ENCODE measurements at regions not wholly inside any gene's neighbourhood (a gene's known extent, or its start where the extent isn't known, plus 50 kb on each side); places are given as distances from the start of the nearest gene placed in this dataset.

DNA sequence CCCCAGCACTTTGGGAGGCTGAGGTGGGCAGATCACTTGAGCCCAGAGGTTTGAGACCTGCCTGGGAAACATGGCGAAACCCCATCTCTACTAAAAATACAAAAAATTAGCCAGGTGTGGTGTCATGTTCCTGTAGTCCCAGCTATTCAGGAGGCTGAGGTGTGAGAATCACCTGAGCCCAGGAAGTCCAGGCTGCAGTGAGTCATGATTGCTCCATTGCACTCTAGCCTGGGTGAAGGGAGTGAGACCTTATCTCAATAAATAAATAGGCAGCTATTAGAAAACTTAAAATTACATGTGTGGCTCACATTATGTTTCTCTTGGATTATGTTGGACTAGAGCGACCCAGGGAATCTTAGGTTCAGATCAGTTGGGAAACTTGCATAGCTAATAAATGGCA, 69.7 kb downstream of the RPLP1 start:
- TF ChIP-seq, protein P1, sequence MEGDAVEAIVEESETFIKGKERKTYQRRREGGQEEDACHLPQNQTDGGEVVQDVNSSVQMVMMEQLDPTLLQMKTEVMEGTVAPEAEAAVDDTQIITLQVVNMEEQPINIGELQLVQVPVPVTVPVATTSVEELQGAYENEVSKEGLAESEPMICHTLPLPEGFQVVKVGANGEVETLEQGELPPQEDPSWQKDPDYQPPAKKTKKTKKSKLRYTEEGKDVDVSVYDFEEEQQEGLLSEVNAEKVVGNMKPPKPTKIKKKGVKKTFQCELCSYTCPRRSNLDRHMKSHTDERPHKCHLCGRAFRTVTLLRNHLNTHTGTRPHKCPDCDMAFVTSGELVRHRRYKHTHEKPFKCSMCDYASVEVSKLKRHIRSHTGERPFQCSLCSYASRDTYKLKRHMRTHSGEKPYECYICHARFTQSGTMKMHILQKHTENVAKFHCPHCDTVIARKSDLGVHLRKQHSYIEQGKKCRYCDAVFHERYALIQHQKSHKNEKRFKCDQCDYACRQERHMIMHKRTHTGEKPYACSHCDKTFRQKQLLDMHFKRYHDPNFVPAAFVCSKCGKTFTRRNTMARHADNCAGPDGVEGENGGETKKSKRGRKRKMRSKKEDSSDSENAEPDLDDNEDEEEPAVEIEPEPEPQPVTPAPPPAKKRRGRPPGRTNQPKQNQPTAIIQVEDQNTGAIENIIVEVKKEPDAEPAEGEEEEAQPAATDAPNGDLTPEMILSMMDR (IDR thresholded peaks at IDR 0.05; ENCODE audit: control insufficient read depth, extremely low read depth, insufficient read depth), result no peak
- no peak for DNase-seq (ENCODE audit: low read depth)
- no peak overlapping the region for H3K4me3 ChIP-seq (ENCODE audit: low read depth, low read length)

DNA sequence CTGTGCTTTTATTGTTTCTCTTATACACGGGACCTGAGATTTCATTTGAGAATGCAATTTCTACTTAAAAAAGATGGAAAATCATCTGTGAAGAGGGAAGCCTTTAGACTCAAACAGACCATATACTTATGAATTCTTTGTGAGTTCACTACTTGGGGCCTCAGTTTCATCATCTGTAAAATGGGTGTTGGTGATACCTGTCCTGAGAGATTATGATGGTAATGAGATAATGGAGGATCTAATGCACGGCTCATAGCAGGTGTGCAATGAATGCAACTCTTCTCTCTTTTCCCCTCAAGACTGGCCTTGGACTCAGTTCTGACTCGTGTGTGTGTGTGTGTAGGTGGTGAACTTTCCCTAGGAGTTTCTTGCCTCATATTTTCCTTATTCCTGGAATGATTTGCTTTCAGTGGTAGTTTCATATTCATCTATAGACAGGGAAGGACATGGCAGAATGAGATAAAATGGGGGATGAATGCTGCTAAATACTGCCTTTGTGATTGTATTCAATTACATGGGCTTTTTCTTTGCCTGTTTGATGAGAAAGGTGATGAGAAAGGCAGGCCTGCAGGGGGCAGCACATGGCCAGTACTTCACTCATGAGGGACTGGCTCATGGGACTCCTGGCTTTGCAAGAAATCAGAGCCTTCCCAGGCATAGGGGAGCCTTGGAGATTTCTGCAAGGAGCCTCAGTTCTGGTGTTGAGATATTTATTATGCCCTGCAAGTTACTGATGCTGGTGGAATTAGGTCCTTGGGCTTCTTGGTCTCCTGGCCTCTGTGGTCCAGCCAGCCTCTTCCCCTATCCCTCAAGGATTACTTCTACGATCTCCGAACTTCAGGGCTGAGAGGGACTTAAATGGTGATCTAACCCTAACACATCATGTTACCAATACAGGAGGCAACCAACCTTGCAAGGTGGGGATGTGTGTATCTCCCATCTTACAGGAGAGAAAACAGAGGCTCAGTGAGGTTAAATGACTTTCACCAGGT, 70.7 kb downstream of the RPLP1 start:
- H3K4me3 ChIP-seq (ENCODE audit: low read depth, low read length), result no peak overlapping the region
- TF ChIP-seq, protein P1 (IDR thresholded peaks at IDR 0.05; ENCODE audit: control insufficient read depth, extremely low read depth, insufficient read depth), result peak; percentile 71
- DNase-seq (ENCODE audit: low read depth), result peak; percentile 41

DNA sequence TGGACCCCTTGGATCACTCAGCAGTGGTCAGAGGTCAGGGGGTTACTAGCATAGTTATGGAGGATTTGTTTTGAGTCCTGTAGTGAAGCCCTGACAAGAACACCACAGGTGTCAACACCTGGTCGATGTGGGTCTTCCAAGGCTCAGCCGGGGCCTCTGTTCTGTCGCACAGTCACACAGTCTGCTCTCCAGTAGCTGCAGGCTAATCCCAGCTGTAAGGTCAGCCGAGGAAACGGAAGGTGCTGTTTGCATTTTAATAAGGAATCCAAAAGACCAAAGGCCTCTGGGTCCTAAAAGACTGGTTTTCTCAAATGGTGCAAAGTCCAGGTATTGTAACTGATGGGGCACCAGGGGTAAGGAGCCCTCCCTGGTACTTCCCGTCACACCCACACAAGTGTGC, 71.7 kb downstream of the RPLP1 start:
- H3K4me3 ChIP-seq (ENCODE audit: low read depth, low read length), result no peak overlapping the region
- DNase-seq (ENCODE audit: low read depth), result peak; percentile 11
- TF ChIP-seq, protein P1 (IDR thresholded peaks at IDR 0.05; ENCODE audit: control insufficient read depth, extremely low read depth, insufficient read depth), result no peak

DNA sequence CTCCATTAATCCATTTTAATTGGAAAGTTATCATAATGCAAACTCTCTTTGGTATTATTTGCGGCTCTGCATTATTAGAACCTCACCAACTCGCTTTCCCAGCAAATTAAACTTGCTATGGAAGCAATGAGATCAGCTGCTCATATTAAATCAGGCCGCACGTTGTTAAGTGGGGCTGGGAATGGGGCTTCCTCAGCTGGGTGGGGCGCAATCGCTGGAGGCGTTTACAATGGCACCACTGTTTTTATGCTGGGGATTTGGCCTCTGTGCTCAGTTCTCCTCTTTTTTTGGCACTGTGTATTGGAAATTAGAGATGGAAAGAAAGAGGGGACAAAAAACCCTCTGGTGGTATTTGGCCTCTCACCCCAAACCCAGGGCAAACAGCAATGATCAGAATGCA, 72.2 kb downstream of the RPLP1 start:
- DNase-seq (ENCODE audit: low read depth), result no peak

DNA sequence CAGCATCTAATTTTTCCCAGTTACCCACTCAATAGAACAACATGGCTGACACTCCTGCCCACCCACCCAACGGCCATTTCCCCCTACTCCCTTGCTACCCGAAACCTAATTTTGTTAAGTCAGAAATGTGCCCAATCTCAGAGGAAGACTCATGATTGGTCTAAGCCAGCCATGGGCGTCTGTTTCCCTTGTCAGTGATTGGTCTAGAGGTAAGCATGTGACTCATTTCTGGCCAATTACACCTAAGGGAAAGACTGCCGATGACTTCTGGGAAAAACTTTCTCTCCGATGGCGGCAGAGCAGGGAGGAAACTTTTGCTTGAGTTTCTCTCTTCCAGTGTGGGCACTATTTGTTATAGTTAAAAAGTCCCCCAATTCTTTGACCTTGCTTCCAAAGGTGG, 72.9 kb downstream of the RPLP1 start:
- TF ChIP-seq, protein P1 (IDR thresholded peaks at IDR 0.05; ENCODE audit: control insufficient read depth, extremely low read depth, insufficient read depth), result no peak
- DNase-seq (ENCODE audit: low read depth), result no peak
- H3K4me3 ChIP-seq (ENCODE audit: low read depth, low read length), result no peak overlapping the region

More for the DNA sequence above, 72.2 kb downstream of the RPLP1 start:
- TF ChIP-seq, protein P1 (IDR thresholded peaks at IDR 0.05; ENCODE audit: control insufficient read depth, extremely low read depth, insufficient read depth), result no peak
- no peak overlapping the region for H3K4me3 ChIP-seq (ENCODE audit: low read depth, low read length)

DNA sequence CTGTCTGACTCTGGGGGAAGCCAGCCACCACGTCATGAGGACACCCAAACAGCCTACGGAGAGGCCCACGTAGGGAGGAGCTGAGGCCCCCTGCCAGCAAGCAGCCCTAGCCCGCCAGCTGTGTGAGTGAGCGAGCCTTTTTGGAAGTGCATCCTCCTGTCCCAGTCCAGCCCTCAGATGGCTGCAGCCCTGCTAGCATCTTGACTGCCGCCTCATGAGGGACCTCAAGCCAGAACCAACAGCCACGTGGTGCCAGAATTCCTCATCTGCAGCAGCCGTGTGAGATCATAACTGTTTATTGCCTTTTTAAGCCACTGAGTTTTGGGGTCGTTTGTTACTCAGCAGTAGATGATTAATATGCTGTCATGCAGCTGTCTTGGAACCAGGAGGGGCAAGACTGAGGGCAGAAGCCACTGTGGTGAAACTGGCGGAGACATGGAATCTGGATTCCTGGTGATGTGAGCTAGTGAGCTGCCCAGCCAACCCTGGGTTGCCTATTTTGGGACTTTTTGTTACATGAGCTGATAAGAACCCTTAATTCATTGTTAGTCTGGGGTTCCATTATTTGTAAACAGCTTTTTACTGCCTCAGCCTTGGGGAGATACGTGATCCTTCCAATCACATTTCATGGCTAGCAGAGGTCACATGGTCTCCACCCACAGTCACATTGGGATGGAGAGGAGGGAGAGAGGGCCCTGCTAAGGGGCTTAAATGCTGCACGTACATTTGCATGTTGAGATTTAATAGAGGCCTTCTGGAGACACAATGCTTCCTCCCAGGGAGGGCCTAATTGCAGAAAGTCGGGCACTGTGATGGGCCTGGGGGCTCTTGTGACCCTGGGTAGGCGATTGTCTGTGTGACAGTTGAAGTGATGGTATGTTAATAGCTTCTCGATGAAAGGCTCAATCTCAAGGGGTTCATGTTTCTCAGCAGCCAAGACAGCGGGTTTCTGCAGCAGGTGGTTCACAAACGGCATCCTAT, 73.8 kb downstream of the RPLP1 start:
- TF ChIP-seq, protein P1 (IDR thresholded peaks at IDR 0.05; ENCODE audit: control insufficient read depth, extremely low read depth, insufficient read depth), result no peak
- no peak overlapping the region for H3K4me3 ChIP-seq (ENCODE audit: low read depth, low read length)
- no peak for DNase-seq (ENCODE audit: low read depth)
